ENCODE measurements at regions not wholly inside any gene's neighbourhood (a gene's known extent, or its start where the extent isn't known, plus 50 kb on each side); places are given as distances from the start of the nearest gene placed in this dataset.

- H3K4ac ChIP-seq (ENCODE audit: low read depth, low read length) = no peak overlapping the region
These were observed 61.9 kb upstream of the GNG12 start for GRCh38 chr1:67894981-67895735.

GRCh38 chr1:67893126-67893495, 59.8 kb upstream of the GNG12 start:
- no peak overlapping the region for H3K18ac ChIP-seq (ENCODE audit: low read length)
- H4K8ac ChIP-seq (ENCODE audit: low read depth, low read length) = no peak overlapping the region
- no peak overlapping the region for H4K12ac ChIP-seq (ENCODE audit: low read depth, low read length)
- peaks cover 7% of the 10 kb centered on the region for H3K79me1 ChIP-seq (ENCODE audit: low read length)
- H2BK12ac ChIP-seq (ENCODE audit: low read length) = no peak overlapping the region
- H3K36me3 ChIP-seq (ENCODE audit: control insufficient read depth in 1 of 2, insufficient read depth in 2 of 2, low read length in 2 of 2) = no peaks in the 10 kb centered on the region
- H2BK5ac ChIP-seq (ENCODE audit: low read depth, low read length, poor library complexity) = no peak overlapping the region
- no peak overlapping the region for H2AFZ ChIP-seq (ENCODE audit: insufficient read depth, low read length, poor library complexity)
- no peak overlapping the region for H3K4me2 ChIP-seq (ENCODE audit: low read length)
- H3K14ac ChIP-seq (ENCODE audit: low read length) = no peak overlapping the region
- no CpG with 5 or more reads among the region's 3 CpGs for WGBS (ENCODE audit: extremely low coverage, insufficient coverage, insufficient read length)
- peaks cover 4 to 16% of the 10 kb centered on the region in 2 experiments for H3K4me1 ChIP-seq (ENCODE audit: control insufficient read depth in 1 of 2, insufficient read depth in 2 of 2, low read length in 2 of 2)
- H3K4me3 ChIP-seq (ENCODE audit: low read depth, low read length) = no peak overlapping the region
- H3K23ac ChIP-seq (ENCODE audit: low read length) = no peak overlapping the region
- DNase-seq = no peak
- H2BK120ac ChIP-seq (ENCODE audit: insufficient read depth, low read length, poor library complexity) = no peak overlapping the region
- H3K9ac ChIP-seq (ENCODE audit: low read length) = no peak overlapping the region
- H3K27ac ChIP-seq (ENCODE audit: low read depth, low read length) = peak overlapping the region; percentile 39
- H3K79me2 ChIP-seq (ENCODE audit: control insufficient read depth, insufficient read depth, low read length, poor library complexity) = no peaks in the 10 kb centered on the region
- H3K9me3 ChIP-seq (ENCODE audit: insufficient read depth, low read depth, low read length) = no peaks in the 10 kb centered on the region
- no peak overlapping the region for H2AK5ac ChIP-seq (ENCODE audit: low read length)
- H3K4ac ChIP-seq (ENCODE audit: low read depth, low read length) = no peak overlapping the region
- H4K91ac ChIP-seq (ENCODE audit: low read depth, low read length) = no peak overlapping the region
- H3K27me3 ChIP-seq (ENCODE audit: insufficient read depth, low read length) = no peaks in the 10 kb centered on the region

More at GRCh38 chr1:67894981-67895735, 61.9 kb upstream of the GNG12 start:
- Histone ChIP-seq H3K4me2 (ENCODE audit: low read length) (no peak overlapping the region), H2BK120ac (ENCODE audit: insufficient read depth, low read length, poor library complexity) (no peak overlapping the region), H3K9me3 (ENCODE audit: insufficient read depth, low read depth, low read length) (no peaks in the 10 kb centered on the region), H4K91ac (ENCODE audit: low read depth, low read length) (no peak overlapping the region), H3K27ac (ENCODE audit: low read depth, low read length) (no peak overlapping the region), H3K18ac (ENCODE audit: low read length) (no peak overlapping the region), H3K9ac (ENCODE audit: low read length) (no peak overlapping the region), H2BK12ac (ENCODE audit: low read length) (no peak overlapping the region), H3K4me3 (ENCODE audit: low read depth, low read length) (no peak overlapping the region), H3K36me3 (ENCODE audit: control insufficient read depth in 1 of 2, insufficient read depth in 2 of 2, low read length in 2 of 2) (no peaks in the 10 kb centered on the region), H4K8ac (ENCODE audit: low read depth, low read length) (no peak overlapping the region), H3K4me1 (ENCODE audit: control insufficient read depth in 1 of 2, insufficient read depth in 2 of 2, low read length in 2 of 2) (peaks cover 2 to 11% of the 10 kb centered on the region in 2 experiments), H2AFZ (ENCODE audit: insufficient read depth, low read length, poor library complexity) (no peak overlapping the region), H3K27me3 (ENCODE audit: insufficient read depth, low read length) (no peaks in the 10 kb centered on the region), H3K14ac (ENCODE audit: low read length) (no peak overlapping the region), H4K12ac (ENCODE audit: low read depth, low read length) (no peak overlapping the region), H3K79me2 (ENCODE audit: control insufficient read depth, insufficient read depth, low read length, poor library complexity) (no peaks in the 10 kb centered on the region), H3K79me1 (ENCODE audit: low read length) (peaks cover 5% of the 10 kb centered on the region), H2AK5ac (ENCODE audit: low read length) (no peak overlapping the region), H3K23ac (ENCODE audit: low read length) (no peak overlapping the region), H2BK5ac (ENCODE audit: low read depth, low read length, poor library complexity) (no peak overlapping the region)
- no peak for DNase-seq
- WGBS (ENCODE audit: extremely low coverage, insufficient coverage, insufficient read length) = no CpG with 5 or more reads among the region's 4 CpGs

GRCh38 chr1:67892476-67893125, 59.3 kb upstream of the GNG12 start:
- no CpG with 5 or more reads among the region's 3 CpGs for WGBS (ENCODE audit: extremely low coverage, insufficient coverage, insufficient read length)
- no peak overlapping the region for H2AFZ ChIP-seq (ENCODE audit: insufficient read depth, low read length, poor library complexity)

GRCh38 chr1:67890857-67891256, 57.6 kb upstream of the GNG12 start:
- no peak overlapping the region for H2AK5ac ChIP-seq (ENCODE audit: low read length)
- H3K4me3 ChIP-seq (ENCODE audit: low read depth, low read length) = no peak overlapping the region
- H2BK12ac ChIP-seq (ENCODE audit: low read length) = peak overlapping the region; percentile 45
- H3K4me1 ChIP-seq (ENCODE audit: control insufficient read depth in 1 of 2, insufficient read depth in 2 of 2, low read length in 2 of 2) = peaks cover 7 to 18% of the 10 kb centered on the region in 2 experiments
- no peak overlapping the region for H3K27ac ChIP-seq (ENCODE audit: low read depth, low read length)
- no peak overlapping the region for H3K4me2 ChIP-seq (ENCODE audit: low read length)
- H3K79me2 ChIP-seq (ENCODE audit: control insufficient read depth, insufficient read depth, low read length, poor library complexity) = no peaks in the 10 kb centered on the region
- no peak for DNase-seq
- H3K14ac ChIP-seq (ENCODE audit: low read length) = no peak overlapping the region
- no peak overlapping the region for H3K23ac ChIP-seq (ENCODE audit: low read length)
- H3K9me3 ChIP-seq (ENCODE audit: insufficient read depth, low read depth, low read length) = no peaks in the 10 kb centered on the region
- H3K27me3 ChIP-seq (ENCODE audit: insufficient read depth, low read length) = no peaks in the 10 kb centered on the region
- H2BK120ac ChIP-seq (ENCODE audit: insufficient read depth, low read length, poor library complexity) = peak overlapping the region; percentile 68
- no peak overlapping the region for H3K9ac ChIP-seq (ENCODE audit: low read length)
- WGBS (ENCODE audit: extremely low coverage, insufficient coverage, insufficient read length) = no CpG with 5 or more reads among the region's 1 CpG
- no peaks in the 10 kb centered on the region for H3K36me3 ChIP-seq (ENCODE audit: control insufficient read depth in 1 of 2, insufficient read depth in 2 of 2, low read length in 2 of 2)
- H3K79me1 ChIP-seq (ENCODE audit: low read length) = peaks cover 7% of the 10 kb centered on the region
- H4K91ac ChIP-seq (ENCODE audit: low read depth, low read length) = peak overlapping the region; percentile 26
- no peak overlapping the region for H4K8ac ChIP-seq (ENCODE audit: low read depth, low read length)
- no peak overlapping the region for H2AFZ ChIP-seq (ENCODE audit: insufficient read depth, low read length, poor library complexity)
- no peak overlapping the region for H3K18ac ChIP-seq (ENCODE audit: low read length)
- H2BK5ac ChIP-seq (ENCODE audit: low read depth, low read length, poor library complexity) = no peak overlapping the region
- no peak overlapping the region for H3K4ac ChIP-seq (ENCODE audit: low read depth, low read length)
- H4K12ac ChIP-seq (ENCODE audit: low read depth, low read length) = no peak overlapping the region

More at GRCh38 chr1:67892476-67893125, 59.3 kb upstream of the GNG12 start:
- H2AK5ac ChIP-seq (ENCODE audit: low read length) = no peak overlapping the region
- H3K23ac ChIP-seq (ENCODE audit: low read length) = no peak overlapping the region
- no peak overlapping the region for H4K8ac ChIP-seq (ENCODE audit: low read depth, low read length)
- peaks cover 7% of the 10 kb centered on the region for H3K79me1 ChIP-seq (ENCODE audit: low read length)
- H3K4me3 ChIP-seq (ENCODE audit: low read depth, low read length) = no peak overlapping the region
- H3K27me3 ChIP-seq (ENCODE audit: insufficient read depth, low read length) = no peaks in the 10 kb centered on the region
- no peak overlapping the region for H3K14ac ChIP-seq (ENCODE audit: low read length)
- H2BK12ac ChIP-seq (ENCODE audit: low read length) = no peak overlapping the region
- H3K4me1 ChIP-seq (ENCODE audit: control insufficient read depth in 1 of 2, insufficient read depth in 2 of 2, low read length in 2 of 2) = peaks cover 7 to 18% of the 10 kb centered on the region in 2 experiments
- H3K4me2 ChIP-seq (ENCODE audit: low read length) = no peak overlapping the region
- no peaks in the 10 kb centered on the region for H3K36me3 ChIP-seq (ENCODE audit: control insufficient read depth in 1 of 2, insufficient read depth in 2 of 2, low read length in 2 of 2)
- no peak overlapping the region for H3K18ac ChIP-seq (ENCODE audit: low read length)
- H3K4ac ChIP-seq (ENCODE audit: low read depth, low read length) = no peak overlapping the region
- H3K79me2 ChIP-seq (ENCODE audit: control insufficient read depth, insufficient read depth, low read length, poor library complexity) = no peaks in the 10 kb centered on the region
- no peak overlapping the region for H4K91ac ChIP-seq (ENCODE audit: low read depth, low read length)
- peak overlapping the region; percentile 39 for H3K27ac ChIP-seq (ENCODE audit: low read depth, low read length)
- no peaks in the 10 kb centered on the region for H3K9me3 ChIP-seq (ENCODE audit: insufficient read depth, low read depth, low read length)
- H2BK5ac ChIP-seq (ENCODE audit: low read depth, low read length, poor library complexity) = no peak overlapping the region
- no peak overlapping the region for H4K12ac ChIP-seq (ENCODE audit: low read depth, low read length)
- H2BK120ac ChIP-seq (ENCODE audit: insufficient read depth, low read length, poor library complexity) = no peak overlapping the region
- H3K9ac ChIP-seq (ENCODE audit: low read length) = no peak overlapping the region
- DNase-seq = no peak
